ENCODE measurements at regions not wholly inside any gene's neighbourhood (a gene's known extent, or its start where the extent isn't known, plus 50 kb on each side); places are given as distances from the start of the nearest gene placed in this dataset.

- DNase-seq, result no peak
Observed at GRCh38 chr3:117695871-117696645, 986.5 kb downstream of the TUSC7 start.

- DNase-seq, result no peak
Observed at GRCh38 chr3:117696851-117697407, 987.4 kb downstream of the TUSC7 start.

GRCh38 chr3:117699058-117699457 lies 989.5 kb downstream of the TUSC7 start:
- DNase-seq, result no peak

GRCh38 chr3:117700573-117701360 lies 991.2 kb downstream of the TUSC7 start:
- DNase-seq, result no peak

GRCh38 chr3:117705011-117705410 lies 995.4 kb downstream of the TUSC7 start:
- DNase-seq, result no peak

- no peak for DNase-seq
Observed at GRCh38 chr3:117706037-117706436, 996.5 kb downstream of the TUSC7 start.

- no peak for DNase-seq
Observed at GRCh38 chr3:117706756-117707155, 997.2 kb downstream of the TUSC7 start.

GRCh38 chr3:117708601-117709000 lies 999.0 kb downstream of the TUSC7 start:
- no peak for DNase-seq

- DNase-seq, result no peak
Observed at GRCh38 chr3:117709108-117709507, 999.5 kb downstream of the TUSC7 start.

- no peak for DNase-seq
Observed at GRCh38 chr3:117710501-117710900, 1000.9 kb downstream of the TUSC7 start.

- peak; percentile 12 for DNase-seq
Observed at GRCh38 chr3:117719316-117719926, 1009.8 kb downstream of the TUSC7 start.

- DNase-seq, result no peak
Observed at GRCh38 chr3:117721866-117722265, 1012.3 kb downstream of the TUSC7 start.

GRCh38 chr3:117722856-117723255 lies 1013.3 kb downstream of the TUSC7 start:
- no peak for DNase-seq

- no peak for DNase-seq
Observed at GRCh38 chr3:117723825-117724224, 1014.2 kb downstream of the TUSC7 start.

GRCh38 chr3:117725314-117725713 lies 1015.7 kb downstream of the TUSC7 start:
- no peak for DNase-seq

- DNase-seq, result no peak
Observed at GRCh38 chr3:117726776-117727175, 1017.2 kb downstream of the TUSC7 start.

- no peak for DNase-seq
Observed at GRCh38 chr3:117728226-117728625, 1018.6 kb downstream of the TUSC7 start.

- DNase-seq, result no peak
Observed at GRCh38 chr3:117734496-117734895, 1024.9 kb downstream of the TUSC7 start.

- DNase-seq, result no peak
Observed at GRCh38 chr3:117735481-117736101, 1026.0 kb downstream of the TUSC7 start.

GRCh38 chr3:117736846-117737245 lies 1027.3 kb downstream of the TUSC7 start:
- DNase-seq, result no peak

GRCh38 chr3:117743993-117744392 lies 1034.4 kb downstream of the TUSC7 start:
- no peak for DNase-seq

GRCh38 chr3:117744935-117745334 lies 1035.4 kb downstream of the TUSC7 start:
- no peak for DNase-seq

- DNase-seq, result no peak
Observed at GRCh38 chr3:117745516-117745915, 1035.9 kb downstream of the TUSC7 start.

Measured in SHP77 treated with DMSO at 0.1 percent for 48 hours (cell line).